ENCODE measurements at regions not wholly inside any gene's neighbourhood (a gene's known extent, or its start where the extent isn't known, plus 50 kb on each side); places are given as distances from the start of the nearest gene placed in this dataset.
"Not testable (repeated sequence)": the region's sequence is repeated elsewhere in the genome, so short reads cannot be mapped to it uniquely, and the experiment has no call there.

GRCh38 chr1:30445449-30445848 lies 277.9 kb downstream of the MATN1 start:
- no peaks in the 10 kb centered on the region for H3K9me2 ChIP-seq (replicated peaks; ENCODE audit: insufficient read depth, low read length)
- no peaks in the 10 kb centered on the region for H3K9me3 ChIP-seq (ENCODE audit: low read length)
- H3K36me3 ChIP-seq (ENCODE audit: insufficient read depth, low read length), result no peaks in the 10 kb centered on the region
- DNase-seq, result no peak
- no peak overlapping the region for H3K9ac ChIP-seq (ENCODE audit: low read length)
- H3K4me3 ChIP-seq (ENCODE audit: low read length), result no peak overlapping the region
- no peak overlapping the region for H2AFZ ChIP-seq (ENCODE audit: low read length)
- H3K27ac ChIP-seq (ENCODE audit: low read length), result no peak overlapping the region
- H3K4me1 ChIP-seq (ENCODE audit: low read length), result no peaks in the 10 kb centered on the region
- no peaks in the 10 kb centered on the region for H4K20me1 ChIP-seq (ENCODE audit: insufficient read depth, low read depth, low read length)
- H3K27me3 ChIP-seq (ENCODE audit: low read length), result no peaks in the 10 kb centered on the region
- H3K4me2 ChIP-seq (ENCODE audit: low read depth, low read length, poor library complexity, severe bottlenecking), result no peak overlapping the region
- no peaks in the 10 kb centered on the region for H3K79me2 ChIP-seq (ENCODE audit: low read length)

GRCh38 chr1:30444850-30445249 lies 278.5 kb downstream of the MATN1 start:
- no peaks in the 10 kb centered on the region for H3K36me3 ChIP-seq (ENCODE audit: insufficient read depth, low read length)
- no peak overlapping the region for H3K9ac ChIP-seq (ENCODE audit: low read length)
- no peak overlapping the region for H3K4me3 ChIP-seq (ENCODE audit: low read length)
- no peaks in the 10 kb centered on the region for H3K4me1 ChIP-seq (ENCODE audit: low read length)
- no peak overlapping the region for H2AFZ ChIP-seq (ENCODE audit: low read length)
- no peak for DNase-seq
- H3K27ac ChIP-seq (ENCODE audit: low read length), result no peak overlapping the region
- H3K9me2 ChIP-seq (replicated peaks; ENCODE audit: insufficient read depth, low read length), result no peaks in the 10 kb centered on the region
- no peaks in the 10 kb centered on the region for H3K9me3 ChIP-seq (ENCODE audit: low read length)
- H3K79me2 ChIP-seq (ENCODE audit: low read length), result no peaks in the 10 kb centered on the region
- H4K20me1 ChIP-seq (ENCODE audit: insufficient read depth, low read depth, low read length), result no peaks in the 10 kb centered on the region
- H3K27me3 ChIP-seq (ENCODE audit: low read length), result no peaks in the 10 kb centered on the region
- H3K4me2 ChIP-seq (ENCODE audit: low read depth, low read length, poor library complexity, severe bottlenecking), result no peak overlapping the region

GRCh38 chr1:30444401-30444800 lies 279.0 kb downstream of the MATN1 start:
- H3K4me2 ChIP-seq (ENCODE audit: low read depth, low read length, poor library complexity, severe bottlenecking), result no peak overlapping the region
- H3K4me1 ChIP-seq (ENCODE audit: low read length), result no peaks in the 10 kb centered on the region
- H4K20me1 ChIP-seq (ENCODE audit: insufficient read depth, low read depth, low read length), result no peaks in the 10 kb centered on the region
- no peaks in the 10 kb centered on the region for H3K36me3 ChIP-seq (ENCODE audit: insufficient read depth, low read length)
- H3K4me3 ChIP-seq (ENCODE audit: low read length), result no peak overlapping the region
- no peaks in the 10 kb centered on the region for H3K27me3 ChIP-seq (ENCODE audit: low read length)
- H3K79me2 ChIP-seq (ENCODE audit: low read length), result no peaks in the 10 kb centered on the region
- no peak overlapping the region for H2AFZ ChIP-seq (ENCODE audit: low read length)
- no peaks in the 10 kb centered on the region for H3K9me3 ChIP-seq (ENCODE audit: low read length)
- H3K27ac ChIP-seq (ENCODE audit: low read length), result no peak overlapping the region
- H3K9ac ChIP-seq (ENCODE audit: low read length), result no peak overlapping the region
- DNase-seq, result no peak
- no peaks in the 10 kb centered on the region for H3K9me2 ChIP-seq (replicated peaks; ENCODE audit: insufficient read depth, low read length)

- not testable (repeated sequence) for H3K79me2 ChIP-seq (ENCODE audit: low read length); H3K9ac ChIP-seq (ENCODE audit: low read length); H3K27ac ChIP-seq (ENCODE audit: low read length); H3K9me2 ChIP-seq (replicated peaks; ENCODE audit: insufficient read depth, low read length); H3K4me2 ChIP-seq (ENCODE audit: low read depth, low read length, poor library complexity, severe bottlenecking); H3K36me3 ChIP-seq (ENCODE audit: insufficient read depth, low read length); H3K4me1 ChIP-seq (ENCODE audit: low read length); H3K4me3 ChIP-seq (ENCODE audit: low read length); H3K9me3 ChIP-seq (ENCODE audit: low read length); H3K27me3 ChIP-seq (ENCODE audit: low read length); H4K20me1 ChIP-seq (ENCODE audit: insufficient read depth, low read depth, low read length); DNase-seq; H2AFZ ChIP-seq (ENCODE audit: low read length)
These were observed 285.1 kb downstream of the MATN1 start for GRCh38 chr1:30438274-30438673.

- H3K9ac ChIP-seq (ENCODE audit: low read length), result no peak overlapping the region
- no peak overlapping the region for H3K27ac ChIP-seq (ENCODE audit: low read length)
- no peaks in the 10 kb centered on the region for H3K4me1 ChIP-seq (ENCODE audit: low read length)
- H3K9me3 ChIP-seq (ENCODE audit: low read length), result no peaks in the 10 kb centered on the region
- no peak overlapping the region for H3K4me2 ChIP-seq (ENCODE audit: low read depth, low read length, poor library complexity, severe bottlenecking)
- H3K79me2 ChIP-seq (ENCODE audit: low read length), result no peaks in the 10 kb centered on the region
- no peaks in the 10 kb centered on the region for H4K20me1 ChIP-seq (ENCODE audit: insufficient read depth, low read depth, low read length)
- H3K9me2 ChIP-seq (replicated peaks; ENCODE audit: insufficient read depth, low read length), result no peaks in the 10 kb centered on the region
- no peak overlapping the region for H2AFZ ChIP-seq (ENCODE audit: low read length)
- DNase-seq, result no peak
- H3K36me3 ChIP-seq (ENCODE audit: insufficient read depth, low read length), result no peaks in the 10 kb centered on the region
- no peaks in the 10 kb centered on the region for H3K27me3 ChIP-seq (ENCODE audit: low read length)
- H3K4me3 ChIP-seq (ENCODE audit: low read length), result no peak overlapping the region
These were observed 286.3 kb downstream of the MATN1 start for GRCh38 chr1:30437059-30437576.

- no peaks in the 10 kb centered on the region; the same call in 1 of the 2 replicates for H3K27me3 ChIP-seq (ENCODE audit: low read length)
These were observed 295.8 kb downstream of the MATN1 start for GRCh38 chr1:30427545-30427944.

GRCh38 chr1:30425046-30425445 lies 298.3 kb downstream of the MATN1 start:
- no peaks in the 10 kb centered on the region for H4K20me1 ChIP-seq (ENCODE audit: insufficient read depth, low read depth, low read length)
- H3K36me3 ChIP-seq (ENCODE audit: insufficient read depth, low read length), result no peaks in the 10 kb centered on the region
- H3K4me3 ChIP-seq (ENCODE audit: low read length), result no peak overlapping the region
- peaks cover 7% of the 10 kb centered on the region for H3K9me3 ChIP-seq (ENCODE audit: low read length)
- H3K9ac ChIP-seq (ENCODE audit: low read length), result no peak overlapping the region
- H3K9me2 ChIP-seq (replicated peaks; ENCODE audit: insufficient read depth, low read length), result no peaks in the 10 kb centered on the region
- H3K4me1 ChIP-seq (ENCODE audit: low read length), result no peaks in the 10 kb centered on the region
- H3K79me2 ChIP-seq (ENCODE audit: low read length), result no peaks in the 10 kb centered on the region
- no peak for DNase-seq
- no peak overlapping the region for H3K4me2 ChIP-seq (ENCODE audit: low read depth, low read length, poor library complexity, severe bottlenecking)
- H3K27ac ChIP-seq (ENCODE audit: low read length), result no peak overlapping the region
- no peaks in the 10 kb centered on the region; the same call in 1 of the 2 replicates for H3K27me3 ChIP-seq (ENCODE audit: low read length)
- no peak overlapping the region for H2AFZ ChIP-seq (ENCODE audit: low read length)

More at GRCh38 chr1:30427545-30427944, 295.8 kb downstream of the MATN1 start:
- Histone ChIP-seq H3K4me1 (ENCODE audit: low read length) (no peaks in the 10 kb centered on the region), H2AFZ (ENCODE audit: low read length) (no peak overlapping the region), H3K36me3 (ENCODE audit: insufficient read depth, low read length) (no peaks in the 10 kb centered on the region), H3K9ac (ENCODE audit: low read length) (no peak overlapping the region), H3K4me2 (ENCODE audit: low read depth, low read length, poor library complexity, severe bottlenecking) (no peak overlapping the region), H3K9me3 (ENCODE audit: low read length) (peaks cover 7% of the 10 kb centered on the region), H4K20me1 (ENCODE audit: insufficient read depth, low read depth, low read length) (no peaks in the 10 kb centered on the region), H3K9me2 (replicated peaks; ENCODE audit: insufficient read depth, low read length) (no peaks in the 10 kb centered on the region), H3K4me3 (ENCODE audit: low read length) (no peak overlapping the region), H3K27ac (ENCODE audit: low read length) (no peak overlapping the region), H3K79me2 (ENCODE audit: low read length) (no peaks in the 10 kb centered on the region)
- DNase-seq, result no peak

GRCh38 chr1:30423570-30423969 lies 299.8 kb downstream of the MATN1 start:
- Histone ChIP-seq H3K79me2 (ENCODE audit: low read length) (no peaks in the 10 kb centered on the region), H4K20me1 (ENCODE audit: insufficient read depth, low read depth, low read length) (no peaks in the 10 kb centered on the region), H3K9me2 (replicated peaks; ENCODE audit: insufficient read depth, low read length) (no peaks in the 10 kb centered on the region), H3K9me3 (ENCODE audit: low read length) (peaks cover 4% of the 10 kb centered on the region), H3K4me1 (ENCODE audit: low read length) (no peaks in the 10 kb centered on the region), H3K9ac (ENCODE audit: low read length) (no peak overlapping the region), H3K4me3 (ENCODE audit: low read length) (no peak overlapping the region), H3K27me3 (ENCODE audit: low read length) (no peaks in the 10 kb centered on the region; the same call in 1 of the 2 replicates), H2AFZ (ENCODE audit: low read length) (no peak overlapping the region), H3K27ac (ENCODE audit: low read length) (no peak overlapping the region), H3K4me2 (ENCODE audit: low read depth, low read length, poor library complexity, severe bottlenecking) (no peak overlapping the region), H3K36me3 (ENCODE audit: insufficient read depth, low read length) (no peaks in the 10 kb centered on the region)
- no peak for DNase-seq

GRCh38 chr1:30422251-30422650 lies 301.1 kb downstream of the MATN1 start:
- Histone ChIP-seq H3K4me3 (ENCODE audit: low read length) (no peak overlapping the region), H4K20me1 (ENCODE audit: insufficient read depth, low read depth, low read length) (no peaks in the 10 kb centered on the region), H3K27me3 (ENCODE audit: low read length) (no peaks in the 10 kb centered on the region), H2AFZ (ENCODE audit: low read length) (no peak overlapping the region), H3K9ac (ENCODE audit: low read length) (no peak overlapping the region), H3K9me3 (ENCODE audit: low read length) (no peaks in the 10 kb centered on the region), H3K4me2 (ENCODE audit: low read depth, low read length, poor library complexity, severe bottlenecking) (no peak overlapping the region), H3K79me2 (ENCODE audit: low read length) (no peaks in the 10 kb centered on the region), H3K4me1 (ENCODE audit: low read length) (no peaks in the 10 kb centered on the region), H3K27ac (ENCODE audit: low read length) (no peak overlapping the region), H3K36me3 (ENCODE audit: insufficient read depth, low read length) (no peaks in the 10 kb centered on the region), H3K9me2 (replicated peaks; ENCODE audit: insufficient read depth, low read length) (no peaks in the 10 kb centered on the region)
- DNase-seq, result no peak
